ENCODE measurements at regions not wholly inside any gene's neighbourhood (a gene's known extent, or its start where the extent isn't known, plus 50 kb on each side); places are given as distances from the start of the nearest gene placed in this dataset.
"Not testable (repeated sequence)": the region's sequence is repeated elsewhere in the genome, so short reads cannot be mapped to it uniquely, and the experiment has no call there.

- Histone ChIP-seq H3K36me3 (ENCODE audit: control insufficient read depth, insufficient read depth, low read length) (no peaks in the 10 kb centered on the region), H3K27me3 (replicated peaks; ENCODE audit: control insufficient read depth, insufficient read depth, low read length) (no peaks in the 10 kb centered on the region), H3K4me3 (replicated peaks; ENCODE audit: low read depth, low read length) (no peak overlapping the region)
- DNase-seq (ENCODE audit: extremely low read depth, insufficient read length) = no peak
- TF ChIP-seq, protein P1, sequence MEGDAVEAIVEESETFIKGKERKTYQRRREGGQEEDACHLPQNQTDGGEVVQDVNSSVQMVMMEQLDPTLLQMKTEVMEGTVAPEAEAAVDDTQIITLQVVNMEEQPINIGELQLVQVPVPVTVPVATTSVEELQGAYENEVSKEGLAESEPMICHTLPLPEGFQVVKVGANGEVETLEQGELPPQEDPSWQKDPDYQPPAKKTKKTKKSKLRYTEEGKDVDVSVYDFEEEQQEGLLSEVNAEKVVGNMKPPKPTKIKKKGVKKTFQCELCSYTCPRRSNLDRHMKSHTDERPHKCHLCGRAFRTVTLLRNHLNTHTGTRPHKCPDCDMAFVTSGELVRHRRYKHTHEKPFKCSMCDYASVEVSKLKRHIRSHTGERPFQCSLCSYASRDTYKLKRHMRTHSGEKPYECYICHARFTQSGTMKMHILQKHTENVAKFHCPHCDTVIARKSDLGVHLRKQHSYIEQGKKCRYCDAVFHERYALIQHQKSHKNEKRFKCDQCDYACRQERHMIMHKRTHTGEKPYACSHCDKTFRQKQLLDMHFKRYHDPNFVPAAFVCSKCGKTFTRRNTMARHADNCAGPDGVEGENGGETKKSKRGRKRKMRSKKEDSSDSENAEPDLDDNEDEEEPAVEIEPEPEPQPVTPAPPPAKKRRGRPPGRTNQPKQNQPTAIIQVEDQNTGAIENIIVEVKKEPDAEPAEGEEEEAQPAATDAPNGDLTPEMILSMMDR (IDR thresholded peaks at IDR 0.05; ENCODE audit: insufficient read depth, low read length, poor library complexity, severe bottlenecking) = no peak
These were observed 115.8 kb upstream of the PDE1A start for GRCh38 chr2:182542501-182543258.

DNA sequence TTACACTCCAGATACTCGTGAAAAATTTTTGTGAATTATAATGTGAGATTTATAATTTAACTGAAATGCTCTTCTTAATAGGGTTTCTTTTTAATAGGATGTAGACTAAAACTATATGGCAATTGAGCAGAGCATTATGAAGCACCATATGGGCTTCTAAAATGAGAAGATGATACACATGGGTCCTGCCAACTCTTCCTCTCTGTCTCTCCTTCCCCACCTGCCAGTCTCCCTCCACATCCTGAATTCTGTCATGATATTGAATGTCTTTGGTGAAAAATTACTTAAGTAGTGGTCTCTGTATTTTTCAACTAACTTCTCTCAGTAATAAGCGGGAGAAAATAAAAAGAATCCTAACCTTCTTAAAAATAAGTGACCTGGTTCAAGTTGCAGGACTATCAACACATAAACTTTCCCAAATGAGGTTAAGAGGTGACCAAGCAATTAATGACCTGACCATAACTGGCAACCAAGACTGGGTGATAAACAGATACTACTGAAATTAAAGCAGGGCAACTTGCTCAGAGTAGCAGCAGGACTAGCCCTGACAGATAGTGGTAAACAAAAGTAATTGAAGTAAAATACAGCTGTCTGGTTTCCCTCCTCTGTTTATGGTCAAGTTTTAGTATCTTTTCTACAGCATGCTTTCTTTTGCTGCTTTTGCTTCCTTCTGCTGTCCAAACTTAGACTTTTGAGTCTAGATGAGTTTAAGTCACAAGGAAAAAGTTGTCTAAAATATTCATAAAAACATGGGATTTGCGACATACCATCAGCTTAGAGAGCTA is 117.1 kb upstream of the PDE1A start:
- no peaks in the 10 kb centered on the region for H3K36me3 ChIP-seq (ENCODE audit: control insufficient read depth, insufficient read depth, low read length)
- DNase-seq (ENCODE audit: extremely low read depth, insufficient read length) = no peak
- TF ChIP-seq, protein P1 (IDR thresholded peaks at IDR 0.05; ENCODE audit: insufficient read depth, low read length, poor library complexity, severe bottlenecking) = no peak
- H3K27me3 ChIP-seq (replicated peaks; ENCODE audit: control insufficient read depth, insufficient read depth, low read length) = no peaks in the 10 kb centered on the region
- no peak overlapping the region for H3K4me3 ChIP-seq (replicated peaks; ENCODE audit: low read depth, low read length)

DNA sequence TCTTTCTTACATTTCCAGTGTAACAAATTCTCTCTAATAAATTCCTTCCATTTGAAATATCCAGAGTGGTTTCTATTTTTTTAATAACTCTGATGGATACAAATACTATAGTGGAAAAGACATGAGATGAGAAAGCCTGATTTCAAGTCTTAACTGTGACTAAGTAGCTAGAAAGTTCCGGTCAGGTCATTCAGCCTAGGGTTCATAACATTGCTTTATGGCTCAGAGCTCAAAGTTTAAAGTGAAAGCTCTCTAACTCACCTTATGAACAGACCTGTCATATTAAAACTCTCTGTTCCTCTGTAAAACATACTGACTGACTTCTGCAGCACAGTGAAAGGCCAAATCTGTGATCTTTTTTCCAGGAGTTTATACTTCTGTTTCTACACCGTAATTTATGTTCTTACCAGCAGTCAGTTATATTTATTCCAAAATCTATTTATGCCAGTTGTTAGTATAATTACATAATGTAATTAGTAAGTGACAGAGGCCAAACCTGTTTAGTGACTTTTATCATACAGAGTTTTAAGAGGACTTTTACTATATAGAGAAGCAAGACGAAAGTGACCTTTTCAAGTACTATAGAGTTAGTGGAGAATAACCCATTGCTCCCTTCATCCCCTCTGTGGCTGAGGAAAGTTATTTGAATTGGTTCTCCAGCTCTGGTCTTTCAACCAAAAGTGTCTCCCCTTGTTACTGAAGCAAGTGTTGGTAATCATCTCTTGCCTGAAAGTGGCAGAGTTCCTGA is 118.8 kb upstream of the PDE1A start:
- TF ChIP-seq, protein P1 (IDR thresholded peaks at IDR 0.05; ENCODE audit: insufficient read depth, low read length, poor library complexity, severe bottlenecking) = no peak
- H3K4me3 ChIP-seq (replicated peaks; ENCODE audit: low read depth, low read length) = no peak overlapping the region
- H3K36me3 ChIP-seq (ENCODE audit: control insufficient read depth, insufficient read depth, low read length) = no peaks in the 10 kb centered on the region
- H3K27me3 ChIP-seq (replicated peaks; ENCODE audit: control insufficient read depth, insufficient read depth, low read length) = no peaks in the 10 kb centered on the region
- DNase-seq (ENCODE audit: extremely low read depth, insufficient read length) = no peak

GRCh38 chr2:182548031-182548950 is 121.5 kb upstream of the PDE1A start:
- Histone ChIP-seq H3K27me3 (replicated peaks; ENCODE audit: control insufficient read depth, insufficient read depth, low read length) (no peaks in the 10 kb centered on the region), H3K36me3 (ENCODE audit: control insufficient read depth, insufficient read depth, low read length) (no peaks in the 10 kb centered on the region), H3K4me3 (replicated peaks; ENCODE audit: low read depth, low read length) (no peak overlapping the region)
- no peak for DNase-seq (ENCODE audit: extremely low read depth, insufficient read length)
- TF ChIP-seq, protein P1 (IDR thresholded peaks at IDR 0.05; ENCODE audit: insufficient read depth, low read length, poor library complexity, severe bottlenecking) = no peak

DNA sequence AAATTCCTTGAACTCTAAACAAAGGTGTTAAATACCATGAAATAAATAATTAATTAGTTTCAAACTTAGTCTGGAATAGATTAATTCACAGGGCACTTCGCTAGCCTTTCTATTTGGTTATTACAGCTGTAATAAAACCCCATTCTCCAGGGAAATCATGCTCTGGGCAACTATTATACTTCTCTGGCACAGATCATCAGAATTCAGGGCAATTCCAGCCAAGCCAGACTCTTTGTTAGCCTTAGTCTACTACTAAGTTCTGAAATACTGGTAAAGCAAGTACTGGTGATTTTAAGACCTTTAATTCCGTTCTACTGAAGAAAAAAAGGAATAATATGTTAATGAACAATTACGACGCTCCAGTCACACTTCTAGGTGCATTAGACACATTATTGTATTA is 123.4 kb upstream of the PDE1A start:
- TF ChIP-seq, protein P1 (IDR thresholded peaks at IDR 0.05; ENCODE audit: insufficient read depth, low read length, poor library complexity, severe bottlenecking) = no peak
- H3K4me3 ChIP-seq (replicated peaks; ENCODE audit: low read depth, low read length) = no peak overlapping the region
- no peak for DNase-seq (ENCODE audit: extremely low read depth, insufficient read length)
- no peaks in the 10 kb centered on the region for H3K27me3 ChIP-seq (replicated peaks; ENCODE audit: control insufficient read depth, insufficient read depth, low read length)
- no peaks in the 10 kb centered on the region for H3K36me3 ChIP-seq (ENCODE audit: control insufficient read depth, insufficient read depth, low read length)

DNA sequence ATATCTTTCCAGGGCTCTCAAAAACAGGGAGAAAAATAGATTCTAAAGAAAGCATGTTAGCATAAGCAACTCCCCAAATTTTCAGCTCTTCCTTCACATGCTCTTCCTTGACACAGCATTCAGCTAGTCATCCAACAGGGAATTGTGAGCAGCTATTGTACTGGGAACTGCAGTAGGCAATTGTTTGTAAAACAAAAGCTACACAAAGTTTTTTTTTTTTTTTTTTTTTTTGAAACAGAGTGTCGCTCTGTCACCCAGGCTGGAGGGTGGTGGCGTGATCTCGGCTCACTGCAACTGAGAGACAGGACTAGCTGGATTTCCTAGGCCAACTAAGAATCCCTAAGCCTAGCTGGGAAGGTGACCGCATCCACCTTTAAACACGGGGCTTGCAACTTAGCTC is 125.4 kb upstream of the PDE1A start:
- H3K27me3 ChIP-seq (replicated peaks; ENCODE audit: control insufficient read depth, insufficient read depth, low read length); H3K4me3 ChIP-seq (replicated peaks; ENCODE audit: low read depth, low read length); DNase-seq (ENCODE audit: extremely low read depth, insufficient read length); H3K36me3 ChIP-seq (ENCODE audit: control insufficient read depth, insufficient read depth, low read length): not testable (repeated sequence)

GRCh38 chr2:182552785-182553184 is 125.9 kb upstream of the PDE1A start:
- not testable (repeated sequence) for H3K36me3 ChIP-seq (ENCODE audit: control insufficient read depth, insufficient read depth, low read length); H3K4me3 ChIP-seq (replicated peaks; ENCODE audit: low read depth, low read length); H3K27me3 ChIP-seq (replicated peaks; ENCODE audit: control insufficient read depth, insufficient read depth, low read length); DNase-seq (ENCODE audit: extremely low read depth, insufficient read length)
